HG02852 (cell line): ENCODE measurements at regions not wholly inside any gene's neighbourhood (a gene's known extent, or its start where the extent isn't known, plus 50 kb on each side); places are given as distances from the start of the nearest gene placed in this dataset.
"Not testable (repeated sequence)": the region's sequence is repeated elsewhere in the genome, so short reads cannot be mapped to it uniquely, and the experiment has no call there.

Experiments
- ATAC-seq: cut with Tn5 transposase; IDR thresholded peaks from one replicate; pipeline ENCODE4 v1.9.1; 2021; ENCODE audit warnings: mild to moderate bottlenecking, moderate library complexity; ENCODE audit not compliant: unreplicated experiment

DNA sequence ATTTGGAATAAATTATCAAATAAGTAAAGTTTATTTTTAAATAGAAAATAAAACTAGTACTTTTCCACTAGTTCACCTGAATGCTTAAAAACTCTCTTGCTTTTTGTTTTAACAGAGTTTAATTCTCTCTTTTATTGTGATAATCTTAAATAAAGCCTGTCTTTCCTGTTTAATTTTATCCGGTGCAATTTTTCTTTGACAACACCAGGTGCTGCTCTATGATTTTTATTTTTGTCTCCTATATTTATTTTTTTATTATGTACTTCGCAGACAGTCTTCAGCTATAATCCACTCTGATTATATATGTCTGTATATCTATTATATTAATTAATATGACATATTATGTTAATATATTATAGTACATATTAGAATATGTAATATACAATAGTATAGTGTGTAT lies 1293.0 kb upstream of the EPHA6 start:
- no peak for ATAC-seq

DNA sequence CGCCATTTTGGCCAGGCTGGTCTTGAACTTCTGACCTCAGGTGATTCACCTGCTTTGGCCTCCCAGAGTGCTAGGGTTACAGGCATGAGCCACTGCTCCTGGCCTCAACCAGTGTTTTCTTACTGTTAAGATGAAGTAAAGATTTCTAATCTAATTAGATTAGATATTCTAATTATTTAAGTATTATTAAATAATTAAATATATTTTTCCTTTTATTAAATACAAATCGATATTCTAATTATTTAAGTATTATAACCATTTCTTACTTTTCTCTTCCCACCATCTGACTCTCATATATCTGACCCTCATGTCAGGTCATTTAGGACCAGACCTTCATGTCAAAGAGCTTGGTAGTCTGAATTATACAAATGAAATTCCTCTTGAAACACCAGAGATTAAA lies 1291.9 kb upstream of the EPHA6 start:
- no peak for ATAC-seq

DNA sequence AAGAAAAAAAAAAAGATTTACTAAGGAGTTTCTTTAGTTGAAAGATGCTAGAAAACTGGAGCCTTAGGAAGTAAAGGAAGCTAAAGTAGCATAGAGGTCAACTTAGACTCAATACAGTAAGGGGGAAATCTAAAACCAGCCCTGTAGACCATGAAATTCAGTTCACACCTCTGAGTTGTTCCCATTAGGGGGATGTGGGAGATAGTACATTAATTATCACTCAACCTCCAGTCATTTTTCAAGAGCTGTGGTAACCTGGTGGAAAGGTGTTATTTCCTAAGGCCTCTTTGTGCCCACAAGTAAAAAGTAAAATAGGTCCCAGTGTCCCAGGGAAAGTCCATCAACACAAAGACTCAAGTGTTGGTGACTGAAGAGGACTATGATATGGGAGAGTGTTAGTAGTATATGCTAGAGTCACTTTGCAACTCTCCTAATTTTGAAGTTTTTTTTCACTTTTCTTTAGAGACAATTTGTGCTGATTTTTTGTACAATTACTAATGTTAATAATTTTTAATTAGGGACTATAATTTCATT lies 1274.4 kb upstream of the EPHA6 start:
- ATAC-seq = no peak

DNA sequence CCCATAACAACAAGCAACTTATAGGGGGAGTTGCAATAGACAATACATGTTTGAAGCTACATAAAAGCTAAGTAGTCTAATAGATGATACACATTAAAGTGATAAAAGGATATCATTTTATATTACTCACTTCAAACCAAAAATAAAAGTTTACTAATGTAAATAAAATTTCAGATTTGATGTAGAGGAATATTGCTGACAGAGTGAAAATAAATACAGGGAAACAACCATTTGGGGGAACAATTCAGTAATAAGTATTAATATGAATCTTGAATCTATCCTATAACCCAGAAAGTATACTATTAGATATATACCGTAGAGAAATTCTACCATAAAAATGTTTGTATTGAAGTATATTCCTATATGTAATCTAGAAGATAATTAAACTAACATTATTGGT lies 1248.9 kb upstream of the EPHA6 start:
- ATAC-seq = no peak

DNA sequence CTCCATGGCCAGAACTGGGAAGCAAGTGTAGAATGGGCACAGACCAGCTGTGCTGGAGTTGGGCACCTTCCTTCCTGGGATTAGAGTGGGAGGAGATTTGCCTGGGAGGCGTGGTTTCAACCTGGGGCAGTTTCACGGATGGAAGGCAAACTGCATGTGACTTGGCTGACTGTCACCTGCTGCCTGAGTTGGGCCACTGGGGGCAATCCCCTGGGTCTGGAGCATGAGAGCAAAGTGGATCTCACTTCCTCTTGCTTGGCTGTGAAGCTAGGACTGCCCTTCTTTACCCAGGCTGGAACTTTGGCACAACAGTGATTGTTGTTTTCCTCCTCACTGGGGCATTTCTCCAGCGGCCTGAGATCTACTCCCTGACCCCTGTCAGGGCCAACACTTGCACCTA lies 1247.0 kb upstream of the EPHA6 start:
- no peak for ATAC-seq

DNA sequence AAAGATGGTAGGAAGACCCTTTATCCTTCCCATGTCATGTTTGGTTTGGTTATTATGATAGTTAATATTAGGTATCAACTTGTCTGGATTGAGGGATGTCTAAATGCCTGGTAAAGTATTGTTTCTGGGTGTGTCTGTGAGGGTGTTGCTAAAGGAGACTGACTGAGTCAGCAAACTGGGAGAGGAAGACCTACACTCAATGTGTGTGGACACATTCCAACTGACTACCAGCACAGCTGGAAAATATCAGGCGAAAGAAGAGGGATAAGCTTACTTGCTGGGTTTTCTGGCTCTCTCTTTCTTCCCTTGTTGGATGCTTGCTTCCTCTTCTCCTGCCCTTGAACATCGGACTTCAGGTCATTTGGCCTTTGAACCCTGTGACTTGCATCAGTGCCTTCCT lies 1227.6 kb upstream of the EPHA6 start:
- ATAC-seq = no peak

DNA sequence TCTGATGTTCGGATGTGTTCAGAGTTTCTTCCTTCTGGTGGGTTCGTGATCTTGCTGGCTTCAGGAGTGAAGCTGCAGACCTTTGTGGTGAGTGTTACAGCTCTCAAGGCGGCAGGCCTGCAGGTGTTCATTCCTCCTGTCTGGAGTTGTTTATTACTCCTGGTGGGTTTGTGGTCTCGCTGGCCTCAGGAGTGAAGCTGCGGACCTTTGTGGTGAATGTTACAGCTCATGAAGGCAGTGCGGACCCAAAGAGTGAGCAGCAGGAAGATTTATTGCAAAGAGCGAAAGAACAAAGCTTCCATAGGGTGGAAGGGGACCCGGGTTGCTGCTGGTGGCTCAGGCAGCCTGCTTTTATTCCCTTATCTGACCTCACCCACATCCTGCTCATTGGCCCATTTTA lies 1226.8 kb upstream of the EPHA6 start:
- not testable (repeated sequence) for ATAC-seq

DNA sequence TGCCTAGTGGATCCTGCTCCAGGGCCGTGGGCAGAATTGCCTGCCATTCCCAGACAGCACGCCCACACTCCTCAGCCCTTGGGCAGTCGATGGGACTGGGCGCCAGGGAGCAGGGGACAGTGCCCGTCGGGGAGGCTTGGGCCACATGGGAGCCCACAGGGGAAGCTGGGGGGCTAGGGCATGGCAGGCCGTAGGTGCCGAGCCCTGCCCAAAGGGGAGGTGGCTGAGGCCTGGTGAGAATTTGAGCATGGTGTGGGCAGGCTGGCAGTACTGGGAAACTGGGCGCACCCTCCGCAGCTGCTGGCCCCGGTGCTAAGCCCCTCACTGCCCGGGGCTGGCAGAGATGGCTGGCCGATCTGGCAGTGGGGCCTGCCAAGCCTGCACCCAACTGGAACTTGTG lies 1225.9 kb upstream of the EPHA6 start:
- no peak for ATAC-seq

DNA sequence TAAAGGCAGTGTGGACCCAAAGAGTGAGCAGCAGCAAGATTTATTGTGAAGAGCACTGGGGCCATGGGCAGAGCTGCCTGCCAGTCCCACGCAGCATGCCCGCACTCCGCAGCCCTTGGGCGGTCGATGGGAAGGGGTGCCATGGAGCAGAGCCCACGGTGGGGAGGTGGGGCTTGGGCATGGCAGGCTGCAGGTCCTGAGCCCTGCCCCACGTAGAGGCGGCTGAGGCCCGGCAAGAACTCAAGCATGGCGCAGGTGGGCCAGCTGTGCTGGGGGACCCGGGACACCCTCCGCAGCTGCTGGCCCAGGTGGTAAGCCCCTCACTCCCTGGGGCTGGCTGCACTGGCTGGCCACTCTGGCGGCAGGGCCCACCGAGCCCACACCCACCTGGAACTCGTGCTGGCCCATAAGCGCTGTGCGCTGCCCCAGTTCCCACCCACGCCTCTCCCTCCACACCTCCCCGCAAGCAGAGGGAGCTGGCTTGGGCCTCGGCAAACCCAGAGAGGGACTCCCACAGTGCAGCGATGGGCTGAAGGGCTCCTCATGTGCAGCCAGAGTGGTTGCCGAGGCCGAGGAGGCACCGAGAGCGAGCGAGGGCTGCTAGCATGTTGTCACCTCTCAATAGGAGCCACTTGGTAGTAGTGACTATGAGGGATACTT lies 1218.8 kb upstream of the EPHA6 start:
- ATAC-seq = no peak

DNA sequence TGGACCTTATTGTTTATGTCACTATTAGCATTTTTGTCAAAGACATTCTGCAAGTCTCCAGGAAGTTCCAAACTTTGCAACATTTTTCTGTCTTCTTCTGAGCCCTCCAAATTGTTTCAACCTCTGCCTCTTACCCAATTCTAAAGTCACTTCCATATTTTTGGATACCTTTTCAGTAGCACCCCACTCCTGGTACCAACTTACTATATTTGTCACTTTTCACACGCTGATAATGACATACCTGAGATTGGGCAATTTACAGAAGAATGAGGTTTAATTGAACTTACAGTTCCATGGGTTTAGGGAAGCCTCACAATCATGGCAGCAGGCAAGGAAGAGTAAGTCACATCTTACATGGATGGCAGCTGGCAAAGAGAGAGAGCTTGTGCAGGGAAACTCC lies 1206.5 kb upstream of the EPHA6 start:
- ATAC-seq = no peak

DNA sequence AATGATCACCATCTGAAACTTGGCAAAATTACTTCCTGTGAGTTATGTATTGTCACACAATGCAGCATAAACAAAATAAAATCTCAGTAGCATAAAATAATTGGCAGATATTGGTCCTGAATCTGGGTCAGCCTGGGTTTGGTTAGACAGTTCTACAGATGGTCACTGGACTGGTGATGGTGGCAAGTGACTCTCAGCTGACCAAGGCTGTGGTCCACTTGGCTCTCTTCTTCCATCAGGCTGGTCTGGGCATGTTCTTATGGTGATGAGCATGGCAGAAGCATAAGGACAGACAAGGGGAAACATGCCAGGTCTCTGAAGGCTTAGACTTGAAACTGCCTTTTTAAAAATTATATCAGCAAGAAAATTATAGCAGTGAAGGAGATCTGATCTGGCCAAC lies 1205.0 kb upstream of the EPHA6 start:
- ATAC-seq = no peak

DNA sequence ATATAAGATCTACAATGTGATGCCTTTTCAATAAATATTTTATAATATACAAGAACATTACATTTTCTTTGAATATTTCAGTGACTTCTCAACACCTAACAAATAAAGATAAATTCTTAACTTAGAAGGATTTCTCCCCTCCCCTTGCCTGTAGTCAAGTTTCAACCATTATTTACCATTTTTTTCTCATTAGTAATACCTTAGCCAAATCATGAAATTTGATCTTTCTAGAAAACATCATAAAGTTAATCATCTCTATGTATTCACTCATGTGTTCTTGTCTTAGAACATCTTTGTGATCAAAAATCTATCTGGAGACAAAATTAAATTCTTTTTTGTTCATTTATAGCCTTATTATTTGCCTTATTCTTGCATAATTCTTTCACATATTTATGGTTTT lies 1201.8 kb upstream of the EPHA6 start:
- no peak for ATAC-seq

DNA sequence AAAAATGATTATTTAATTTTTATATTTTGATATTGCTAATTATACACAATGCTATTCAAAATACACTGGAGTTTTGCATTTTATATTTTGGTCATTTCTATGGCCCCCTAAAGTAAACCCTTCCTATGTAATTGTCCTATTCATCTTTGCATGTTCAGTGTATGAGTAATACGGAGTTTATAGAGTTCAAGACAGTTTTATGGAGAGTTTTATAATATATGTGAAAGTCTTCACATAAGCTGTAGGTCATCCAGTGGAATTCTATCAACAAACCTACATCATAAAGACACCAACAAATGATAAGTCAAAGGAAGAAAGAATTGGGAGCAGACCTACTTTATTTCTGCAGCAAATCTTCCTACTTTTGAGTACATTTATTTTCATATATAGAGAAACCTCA lies 1200.4 kb upstream of the EPHA6 start:
- ATAC-seq = no peak

DNA sequence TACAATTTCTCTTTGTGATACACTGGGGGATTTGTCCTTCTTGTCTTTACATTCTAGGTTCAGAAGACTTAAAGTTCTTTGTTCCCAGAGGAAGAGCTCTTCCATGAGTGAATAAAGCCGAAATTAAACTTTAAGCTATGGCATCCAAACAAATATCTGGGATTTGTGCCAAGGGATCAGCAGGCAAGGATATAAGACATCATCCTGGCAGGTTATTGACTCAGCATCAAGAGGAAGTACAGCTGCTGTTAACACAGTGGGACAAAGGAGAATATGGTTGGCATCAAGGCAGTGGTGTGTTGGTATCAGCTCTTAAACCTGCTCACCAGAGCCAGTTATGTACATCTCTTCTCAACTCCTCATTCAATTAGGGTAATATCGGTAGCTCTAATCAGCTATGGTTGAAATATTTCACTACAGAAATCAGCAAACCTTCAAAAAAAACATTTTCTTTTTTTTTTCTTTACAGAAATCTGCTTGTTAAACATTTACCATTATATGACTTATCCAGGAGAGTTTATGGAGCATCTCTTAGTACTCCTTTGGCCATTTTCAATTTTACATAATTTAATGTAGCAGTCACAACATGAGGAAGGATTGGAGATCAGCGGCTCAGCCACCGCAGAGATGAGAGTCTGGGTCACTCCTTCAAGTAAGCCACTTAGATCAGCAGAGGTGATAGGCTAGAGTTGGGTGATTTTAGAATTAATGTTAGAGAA lies 1198.6 kb upstream of the EPHA6 start:
- ATAC-seq = no peak

DNA sequence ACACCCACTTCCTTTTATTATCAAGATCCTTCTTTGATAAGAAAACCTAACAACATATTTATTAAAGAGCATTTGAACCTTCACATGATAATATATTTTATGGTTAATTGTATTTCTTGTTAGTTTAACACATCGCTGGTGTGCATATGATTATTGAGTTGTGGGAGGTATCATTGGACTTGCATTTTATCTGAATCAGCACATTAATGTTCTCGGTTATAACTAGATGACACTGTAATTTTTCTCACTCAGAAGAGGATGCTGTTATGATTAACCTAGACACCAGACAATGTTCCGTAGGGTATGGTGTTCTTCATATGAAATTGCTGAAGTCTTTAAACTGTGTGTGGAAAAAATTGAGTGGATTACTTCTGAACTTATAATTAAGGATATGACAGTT lies 1188.3 kb upstream of the EPHA6 start:
- ATAC-seq = no peak

DNA sequence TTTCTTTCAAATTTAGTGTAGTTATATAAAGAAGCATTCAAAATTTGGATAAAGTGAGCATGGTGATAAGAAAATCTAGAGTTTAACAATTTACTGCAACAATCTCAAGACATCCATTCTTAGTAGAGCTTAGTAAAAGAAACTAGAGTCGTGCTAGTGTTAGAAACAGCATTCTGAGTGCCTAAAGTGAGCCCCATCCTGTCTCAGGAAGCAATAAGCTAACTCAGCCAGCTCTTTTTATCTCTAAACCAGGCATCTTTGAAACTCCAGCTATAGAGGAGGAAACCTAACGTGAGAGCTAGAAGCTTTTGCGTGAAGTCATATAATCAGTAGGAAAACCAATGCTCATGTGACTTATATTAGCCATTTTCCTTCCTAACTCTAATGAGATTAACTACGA lies 1187.1 kb upstream of the EPHA6 start:
- no peak for ATAC-seq

DNA sequence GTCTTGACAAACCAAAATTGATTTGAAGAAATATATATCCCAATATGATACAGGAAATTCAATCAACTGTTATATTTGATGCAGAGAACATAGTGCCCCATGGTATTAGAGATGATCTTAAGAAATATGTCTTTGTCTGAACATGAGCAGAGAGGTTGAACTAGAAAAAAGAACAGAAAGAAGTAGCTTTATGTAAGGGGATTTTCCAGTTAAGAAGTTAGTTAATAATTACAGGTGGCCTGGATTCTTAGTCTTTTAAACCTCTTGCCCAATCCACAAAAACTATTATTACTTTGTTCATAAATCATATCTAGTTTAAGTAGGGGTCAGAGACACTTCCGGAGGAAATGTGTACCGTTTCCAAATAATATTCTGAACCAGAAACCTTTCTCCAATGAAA lies 1186.7 kb upstream of the EPHA6 start:
- ATAC-seq = no peak

DNA sequence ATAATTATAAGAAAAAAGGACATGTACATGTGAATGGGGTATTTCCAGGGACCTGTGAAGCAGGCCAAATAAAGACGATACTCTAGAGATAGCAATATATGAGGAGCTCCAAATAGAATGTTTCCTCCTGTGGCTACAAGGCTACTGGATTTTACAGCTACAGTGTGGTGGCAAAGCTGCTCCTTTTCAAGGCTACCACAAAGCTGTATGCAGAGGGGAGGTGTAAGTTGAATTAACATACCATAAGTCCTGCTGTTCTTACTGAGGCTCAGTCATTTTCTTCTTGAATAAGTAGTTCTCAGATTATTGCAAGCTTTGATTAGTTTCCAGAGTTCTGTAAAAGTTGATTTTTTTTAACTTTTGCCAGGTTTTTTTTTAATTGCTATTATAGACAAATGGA lies 1184.6 kb upstream of the EPHA6 start:
- ATAC-seq = no peak

DNA sequence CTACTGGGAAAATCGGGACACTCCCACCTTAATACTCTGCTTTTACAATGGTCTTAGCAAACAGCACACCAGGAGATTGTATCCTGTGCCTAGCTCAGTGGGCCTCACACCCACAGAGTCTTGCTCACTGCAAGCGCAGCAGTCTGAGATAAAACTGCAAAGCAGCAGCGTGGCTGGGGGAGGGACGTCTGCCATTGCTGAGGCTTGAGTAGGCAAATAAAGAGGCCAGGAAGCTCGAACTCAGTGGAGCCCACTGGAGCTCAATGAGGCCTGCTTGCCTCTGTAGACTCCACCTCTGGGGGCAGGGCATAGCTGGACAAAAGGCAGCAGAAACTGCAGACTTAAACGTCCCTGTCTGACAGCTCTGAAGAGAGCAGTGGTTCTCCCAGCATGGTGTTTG lies 1169.1 kb upstream of the EPHA6 start:
- no peak for ATAC-seq

DNA sequence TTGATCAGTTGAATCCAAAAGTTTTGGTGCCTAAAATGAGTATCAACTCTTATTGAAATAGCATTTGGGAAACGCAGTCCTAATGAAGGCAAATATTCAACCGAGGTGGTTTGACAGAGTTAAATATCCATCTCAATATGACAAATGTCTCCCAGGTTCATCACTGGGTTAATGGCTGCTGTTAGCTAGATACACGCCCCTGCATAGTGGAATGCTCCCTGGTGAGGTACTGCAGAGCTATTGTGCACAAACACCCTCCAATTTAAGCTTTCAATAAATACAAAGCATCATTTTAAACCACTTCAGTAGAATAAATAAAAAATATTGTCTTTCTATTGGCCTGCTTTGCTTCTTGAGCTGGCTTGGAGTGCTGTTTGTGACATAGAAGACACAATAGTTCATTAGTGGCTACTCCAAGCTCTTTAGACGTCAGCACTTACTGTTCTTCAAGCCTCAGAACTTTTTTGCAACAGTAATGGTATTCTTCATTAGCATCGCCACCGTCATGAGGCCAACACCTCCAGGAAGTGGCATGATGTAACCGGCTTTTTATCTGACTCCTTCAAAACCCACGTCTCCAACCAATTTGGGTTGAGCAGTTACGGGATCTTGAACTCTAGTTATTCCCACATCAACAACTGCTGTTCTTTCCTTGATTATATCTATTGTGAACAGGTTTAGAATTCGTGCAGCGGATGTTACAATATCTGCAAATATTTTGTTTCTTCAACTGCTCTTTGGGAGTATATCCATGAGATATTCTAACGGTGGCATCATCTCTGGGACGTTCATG lies 1159.6 kb upstream of the EPHA6 start:
- no peak for ATAC-seq

DNA sequence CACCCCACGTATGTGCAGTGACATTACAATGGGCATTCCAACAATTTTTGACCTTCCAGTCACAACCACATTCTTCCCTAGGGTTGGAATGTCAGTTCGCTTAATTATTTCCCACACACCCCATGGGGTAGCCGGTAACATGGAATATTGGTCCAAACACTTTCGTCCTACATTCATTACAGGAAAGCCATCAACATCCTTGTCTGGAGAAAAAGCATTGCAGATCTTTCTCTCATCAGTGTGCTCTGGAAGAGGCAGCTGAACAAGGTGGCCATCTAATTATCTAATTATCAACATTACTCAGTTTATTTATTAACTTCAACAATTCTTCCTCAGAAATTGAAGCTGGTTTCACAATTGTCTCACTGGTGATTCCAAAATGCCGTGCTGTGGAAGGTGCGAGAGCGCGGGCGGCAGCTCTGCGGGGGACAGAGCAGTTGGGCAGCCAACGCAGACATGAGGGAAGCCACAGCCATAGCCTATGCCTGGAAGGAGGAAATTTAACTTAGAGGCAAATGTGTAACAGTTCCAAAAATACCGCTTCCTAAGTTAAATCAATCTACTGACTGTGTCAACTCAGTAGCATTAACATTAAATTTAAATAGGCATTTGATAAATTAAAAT lies 1158.9 kb upstream of the EPHA6 start:
- ATAC-seq = no peak
